ENCODE measurements at regions not wholly inside any gene's neighbourhood (a gene's known extent, or its start where the extent isn't known, plus 50 kb on each side); places are given as distances from the start of the nearest gene placed in this dataset.

DNA sequence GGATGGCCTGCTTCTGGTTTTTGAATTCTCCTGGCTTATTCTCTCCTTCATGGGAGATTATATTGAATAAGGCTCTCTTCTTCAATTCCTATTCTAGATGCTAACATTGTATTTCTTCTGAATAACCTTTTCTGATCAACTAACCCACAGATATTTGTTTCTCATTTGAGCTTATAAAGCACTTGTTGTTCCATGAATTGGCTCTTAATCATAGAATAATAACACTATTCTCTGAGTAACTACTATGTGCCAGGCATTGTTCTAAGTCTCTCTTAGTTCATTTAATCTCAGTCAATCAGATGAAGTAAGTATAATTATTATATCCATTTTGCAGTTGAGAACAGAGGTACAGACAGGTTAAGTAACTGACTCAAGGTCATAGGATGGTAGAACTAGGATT is 136.3 kb upstream of the MLIP start:
- DNase-seq, result no peak

DNA sequence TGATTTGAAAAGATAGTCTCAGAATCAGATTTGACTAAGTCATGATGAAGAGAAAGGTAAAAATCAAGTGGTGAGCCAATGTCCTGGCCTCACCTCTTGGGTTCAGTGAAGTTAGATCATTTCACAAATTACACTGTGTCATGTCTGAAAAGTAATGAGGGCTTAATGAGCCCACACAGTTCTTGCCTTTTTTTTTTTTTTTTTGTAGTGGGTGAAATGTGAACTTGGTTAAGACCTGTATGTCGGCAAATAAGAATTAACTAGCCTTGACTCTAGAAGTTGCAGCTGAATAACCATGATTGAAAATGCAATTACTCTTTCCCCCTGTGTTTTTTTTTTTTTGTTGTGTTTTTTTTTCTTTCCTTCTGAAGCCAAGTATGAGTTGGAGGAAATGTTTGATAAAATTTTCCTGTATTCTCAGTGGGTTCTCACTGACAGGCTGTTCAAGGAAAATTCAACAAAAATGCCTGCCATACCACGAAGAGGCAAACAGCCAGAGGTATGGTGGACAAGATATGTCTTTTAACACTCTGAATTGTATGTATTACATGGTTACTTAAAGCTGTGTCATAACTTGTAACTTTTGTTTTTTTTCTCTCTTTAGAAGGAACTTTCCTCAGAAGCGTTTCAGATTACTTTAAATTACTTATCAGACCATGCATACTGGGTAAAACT is 135.2 kb upstream of the MLIP start:
- no peak for DNase-seq

- DNase-seq, result no peak
Measured at GRCh38 chr6:53977551-53977950, 133.7 kb upstream of the MLIP start.

DNA sequence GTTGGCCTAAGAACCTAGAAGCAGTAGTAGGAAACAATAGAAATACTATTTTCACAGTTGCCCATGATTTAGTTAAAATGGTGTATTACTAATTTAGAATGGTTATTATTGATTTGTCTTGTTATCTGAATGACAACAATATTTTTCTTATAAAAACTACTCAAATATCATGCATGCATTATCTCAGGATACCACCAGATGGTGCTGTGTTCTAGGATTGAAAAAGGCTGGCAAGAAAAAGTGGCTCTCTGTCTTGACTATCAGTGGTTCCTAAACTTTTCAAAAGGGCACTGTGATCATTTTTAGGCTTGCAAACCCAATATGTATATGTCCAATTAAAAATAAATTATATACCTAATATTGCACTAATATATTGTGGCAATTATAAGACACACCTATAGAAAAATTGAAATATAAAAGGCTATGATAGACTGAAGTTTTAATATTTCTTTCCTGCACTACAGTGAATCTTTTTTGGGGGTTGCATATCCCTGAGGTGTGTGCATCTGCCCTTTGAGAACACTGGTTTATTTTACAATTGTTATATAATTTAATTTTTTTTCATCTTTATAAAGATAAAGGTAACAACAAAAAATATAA is 131.7 kb upstream of the MLIP start:
- peak in 1 of 2 experiments; percentile 35 for DNase-seq

GRCh38 chr6:53982366-53983050 is 128.7 kb upstream of the MLIP start:
- DNase-seq, result no peak

- DNase-seq, result no peak
Measured at GRCh38 chr6:53983301-53983700, 127.9 kb upstream of the MLIP start.

GRCh38 chr6:53984163-53984562 is 127.1 kb upstream of the MLIP start:
- no peak for DNase-seq

DNA sequence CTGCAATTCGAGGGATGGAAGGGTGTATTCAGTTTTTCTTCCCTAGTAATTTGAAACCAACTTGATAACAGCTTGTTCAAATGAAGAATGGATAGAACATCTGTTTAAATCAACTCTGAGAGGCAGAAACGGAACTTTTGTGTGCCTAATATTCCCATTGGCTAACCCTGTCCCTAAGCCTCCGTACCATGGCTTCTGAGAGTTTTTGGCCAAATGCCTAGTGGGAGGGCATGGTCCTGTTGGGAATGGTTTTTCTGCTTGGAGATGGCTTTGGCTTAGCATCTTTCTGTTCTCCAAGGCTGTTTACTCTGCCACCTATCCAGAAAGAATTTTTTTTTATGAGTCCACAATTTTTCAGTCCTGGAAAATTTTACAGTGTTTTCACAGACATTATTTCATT is 126.7 kb upstream of the MLIP start:
- peak; percentile 26 to 80 for DNase-seq

DNA sequence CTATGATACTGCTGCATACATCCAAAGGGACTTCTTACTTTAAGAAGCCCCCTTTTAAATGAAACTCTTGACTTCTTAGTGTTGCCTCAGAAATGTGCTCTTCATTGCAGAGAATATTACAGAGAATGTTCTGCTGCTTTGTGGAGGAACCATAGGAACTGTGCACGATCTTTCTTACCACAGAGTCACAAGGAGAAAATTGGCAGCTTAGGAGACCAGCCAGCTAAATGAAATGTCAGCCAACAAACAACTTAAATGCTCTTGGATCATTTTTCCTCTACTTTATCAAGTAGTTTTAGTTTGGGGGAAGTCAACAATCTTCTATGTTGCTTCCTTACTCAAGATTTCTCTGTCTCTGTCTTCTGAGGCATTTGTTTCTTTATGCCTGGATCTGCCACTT is 125.9 kb upstream of the MLIP start:
- DNase-seq, result no peak

- peak; percentile 12 to 64 for DNase-seq
Measured at GRCh38 chr6:53986165-53986720, 125.0 kb upstream of the MLIP start.

DNA sequence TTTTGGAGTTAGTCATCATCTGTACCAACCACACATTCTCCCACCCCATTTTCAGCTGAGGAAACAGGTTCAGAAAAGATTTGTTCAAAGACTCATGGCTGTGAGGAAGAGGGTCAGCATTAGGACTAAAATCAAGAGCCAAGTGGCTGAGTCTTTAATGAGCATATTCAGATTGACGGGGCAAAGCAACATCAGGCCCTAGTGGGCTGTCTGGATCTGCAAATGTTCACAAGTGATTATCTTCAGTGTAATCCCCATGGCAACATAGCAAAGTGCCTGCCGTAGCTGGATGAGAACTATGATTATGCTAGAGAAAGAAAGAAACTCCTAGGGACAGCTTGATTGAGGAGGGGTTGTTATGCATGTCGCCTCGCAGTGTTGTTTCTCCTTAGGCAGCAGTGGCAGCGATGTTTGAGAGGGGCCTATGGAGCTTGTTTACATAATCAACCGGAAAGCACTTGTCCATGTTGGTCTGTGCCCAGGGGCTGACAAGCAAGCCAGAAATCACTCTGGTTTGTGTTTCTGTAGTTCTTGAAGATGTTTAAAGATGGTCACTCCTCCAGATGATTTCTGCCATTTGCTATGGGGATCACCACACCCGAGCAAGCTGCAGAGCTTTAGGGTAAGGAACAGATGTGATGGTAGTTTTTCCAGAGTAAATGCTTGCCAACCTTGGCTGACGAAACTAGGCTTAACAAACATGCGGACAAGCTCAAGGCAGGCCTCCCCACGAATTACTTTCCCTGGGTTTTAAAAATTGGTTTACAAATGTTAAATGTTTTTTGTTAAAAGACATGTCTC is 124.3 kb upstream of the MLIP start:
- peak; percentile 80 to 88 for DNase-seq

- no peak for DNase-seq
Measured at GRCh38 chr6:53987522-53987888, 123.7 kb upstream of the MLIP start.

GRCh38 chr6:53989504-53989903 is 121.7 kb upstream of the MLIP start:
- DNase-seq, result no peak

DNA sequence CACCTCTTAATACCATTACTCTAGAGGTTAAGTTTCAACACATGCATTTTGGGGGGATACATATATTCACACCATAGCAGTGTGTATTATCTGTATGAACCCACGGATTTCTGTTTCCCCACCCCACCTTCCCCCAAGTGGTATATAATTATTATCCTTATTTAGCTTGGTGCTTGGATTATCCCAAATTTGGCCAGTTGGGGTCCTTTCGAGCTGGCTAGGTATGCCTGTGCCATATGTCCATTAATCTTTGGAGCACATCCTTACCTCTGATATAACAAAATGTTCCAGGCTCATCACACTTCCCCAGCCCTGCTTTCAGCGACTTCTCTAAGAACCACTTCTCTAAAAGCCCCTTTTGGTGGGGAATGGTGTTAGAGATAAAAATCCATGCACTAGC is 118.7 kb upstream of the MLIP start:
- peak; percentile 56 to 76 for DNase-seq

DNA sequence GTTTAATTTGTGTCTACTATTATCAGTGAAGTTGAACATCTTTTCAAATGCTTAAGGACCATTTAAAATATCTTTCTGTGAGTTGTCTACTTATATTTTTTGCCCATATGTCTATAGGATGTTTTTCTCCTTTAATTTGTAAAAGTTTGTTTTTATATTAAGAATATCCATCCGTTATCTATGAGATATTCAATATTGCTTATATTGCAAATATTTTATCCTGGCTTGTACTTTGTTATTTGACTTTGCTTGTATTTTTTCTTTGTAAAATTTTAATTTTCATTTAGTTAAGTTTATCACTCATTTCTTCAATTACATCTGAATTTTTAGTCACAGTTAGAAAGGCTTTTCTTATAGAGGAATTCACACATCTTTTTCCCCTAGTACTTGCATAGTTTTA is 117.0 kb upstream of the MLIP start:
- DNase-seq, result no peak

DNA sequence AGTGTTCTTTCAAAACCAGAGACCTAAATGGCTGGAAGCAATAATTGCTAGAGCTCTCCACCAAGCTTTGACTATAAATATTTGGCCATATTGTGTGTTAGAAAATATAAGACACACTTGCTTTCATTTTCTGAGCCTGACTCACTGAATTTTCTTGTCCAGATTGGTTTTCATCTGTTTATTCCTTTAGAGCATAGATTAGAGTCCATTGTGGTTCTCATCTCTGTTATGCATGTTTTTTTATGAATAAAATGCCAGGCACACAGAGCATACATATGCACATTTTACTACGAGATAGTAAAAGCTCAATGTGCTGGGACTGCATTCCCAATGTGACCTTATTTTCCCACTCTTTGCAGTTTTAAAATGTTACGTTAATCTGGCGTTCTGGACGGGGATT is 115.3 kb upstream of the MLIP start:
- no peak for DNase-seq

GRCh38 chr6:53998303-53998702 is 112.9 kb upstream of the MLIP start:
- DNase-seq, result no peak

DNA sequence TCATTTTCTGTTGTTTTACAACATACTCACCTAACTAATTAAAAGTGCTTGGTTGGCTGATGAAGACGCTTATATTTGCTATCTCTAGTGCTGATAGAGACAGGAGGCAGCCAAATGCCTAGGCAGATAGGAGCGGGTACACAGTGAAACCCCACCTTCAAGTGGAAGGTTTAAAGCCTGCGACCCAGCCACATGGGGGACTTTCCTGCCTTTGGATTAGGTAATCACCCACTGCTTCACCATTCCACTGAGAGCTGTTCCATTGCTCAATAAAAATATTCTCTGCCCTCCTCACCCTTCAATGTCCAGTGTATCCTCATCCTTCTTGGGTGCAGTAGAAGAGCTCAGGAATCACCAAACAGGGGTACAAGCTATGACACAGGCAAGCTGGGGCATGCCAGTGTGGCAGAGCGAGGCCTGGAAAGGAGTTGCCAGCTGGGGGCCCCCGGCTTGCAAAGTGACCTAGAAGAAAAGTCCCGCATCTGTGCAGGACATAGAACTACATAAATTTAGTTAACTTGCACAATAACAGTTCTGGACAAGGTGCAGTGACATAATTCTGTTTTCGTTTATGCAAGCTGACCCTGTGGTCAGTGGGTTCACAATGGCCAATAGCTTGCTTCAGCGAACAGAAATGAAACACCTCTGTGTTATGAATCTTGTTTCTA is 112.0 kb upstream of the MLIP start:
- no peak for DNase-seq

DNA sequence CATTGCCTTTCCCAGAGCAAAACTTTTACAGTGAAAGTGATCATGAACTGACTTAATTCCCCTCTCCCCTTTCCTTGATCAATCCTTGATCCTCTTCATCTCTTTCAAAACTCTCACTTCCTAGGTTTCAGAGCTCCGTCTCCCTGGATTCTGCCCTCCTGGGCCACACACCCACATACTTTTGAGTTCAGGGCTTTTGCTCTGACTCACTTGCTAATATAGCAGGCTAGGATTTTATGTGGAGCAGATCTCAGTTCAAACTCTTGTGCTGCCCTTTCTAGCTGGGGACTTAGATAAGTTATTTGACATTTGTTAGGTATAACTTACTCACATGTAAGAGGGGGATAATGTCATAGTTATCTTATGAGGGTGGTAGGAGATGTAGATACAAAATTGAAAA is 109.1 kb upstream of the MLIP start:
- no peak for DNase-seq

DNA sequence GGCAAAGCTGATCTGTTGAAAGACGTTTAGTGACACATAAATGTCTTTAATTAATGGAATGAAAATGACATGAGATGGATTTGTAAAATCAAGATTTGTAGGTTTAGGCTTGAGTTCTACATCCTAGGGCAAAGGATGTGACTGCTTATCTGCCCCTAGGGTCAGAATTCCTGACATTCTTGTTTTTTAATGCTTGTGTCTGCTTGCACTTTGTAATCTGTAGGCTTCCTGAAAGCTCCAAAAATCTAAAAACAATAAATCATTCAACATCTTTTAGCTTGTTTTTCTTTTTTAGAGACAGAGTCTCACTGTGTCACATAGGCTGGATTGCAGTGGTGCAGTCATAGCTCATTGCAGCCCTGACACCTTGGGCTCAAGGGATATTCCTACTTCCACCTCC is 107.9 kb upstream of the MLIP start:
- no peak for DNase-seq

DNA sequence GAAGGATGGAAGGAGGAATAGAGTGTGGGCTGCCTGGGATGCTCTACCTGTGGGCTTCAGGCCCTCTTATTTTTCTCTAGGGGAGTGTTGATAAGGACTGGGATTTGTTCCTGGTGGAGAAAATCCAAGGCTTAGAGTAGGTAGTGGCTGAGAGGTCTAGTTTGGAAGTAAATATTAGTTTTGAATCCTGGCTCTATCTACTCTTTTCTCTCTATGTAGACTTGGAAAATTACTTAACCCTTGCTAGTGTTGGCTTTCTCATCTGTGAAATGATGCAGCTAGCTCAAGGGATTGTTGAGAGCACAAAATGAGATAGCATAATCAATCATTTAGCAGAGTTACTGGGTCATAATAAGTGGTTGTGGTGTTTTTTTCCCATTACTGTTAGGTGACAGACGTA is 102.7 kb upstream of the MLIP start:
- DNase-seq, result no peak

DNA sequence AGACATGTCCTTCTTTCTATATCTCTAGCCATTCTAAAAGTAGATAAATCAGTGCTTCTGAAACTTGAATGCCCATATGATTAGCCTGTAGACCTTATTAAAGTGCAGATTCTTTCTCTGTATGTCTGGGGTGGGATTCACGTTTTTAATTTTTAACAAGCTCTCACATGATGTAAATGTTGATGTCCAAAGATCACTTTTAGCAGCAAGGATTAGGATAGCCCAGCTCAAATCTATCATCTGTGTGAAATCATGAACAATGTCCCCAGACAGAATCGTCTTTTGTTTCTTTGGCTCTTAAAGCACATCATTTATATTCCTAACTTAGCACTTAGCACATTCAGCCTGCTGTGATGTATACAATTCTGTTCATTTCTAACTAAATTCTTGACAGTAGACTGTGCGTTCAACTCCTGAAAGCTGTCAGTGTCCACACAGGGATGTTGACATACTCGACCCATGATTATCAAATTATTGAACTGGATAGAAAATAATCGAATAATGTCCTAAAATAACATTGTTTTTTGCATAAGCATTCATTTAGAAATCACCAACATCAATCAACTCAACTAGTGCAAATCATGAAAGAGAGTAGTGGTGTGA is 102.1 kb upstream of the MLIP start:
- DNase-seq, result no peak
